Upper lobe of left lung (tissue), 6 donors: ENCODE measurements at regions not wholly inside any gene's neighbourhood (a gene's known extent, or its start where the extent isn't known, plus 50 kb on each side); places are given as distances from the start of the nearest gene placed in this dataset.

ENCODE experiments used
- ATAC-seq, 2 donors: fragments of 200-7000 bp; cut with Tn5 transposase; one replicate each; pipeline ENCODE4 v1.9.1; 2022; ENCODE audit warnings: mild to moderate bottlenecking in 2 of 2, moderate library complexity in 2 of 2; ENCODE audit not compliant: low FRiP score in 2 of 2
- DNase-seq, 2 donors: peaks; one replicate each; pipeline ENCODE4 v3.0.0-alpha.2; 2019 to 2020
- H3K27ac ChIP-seq, 4 donors: fragments of 200-600 bp; sonication (generic); one replicate each; pipeline ENCODE4 v1.5.1; 2016 to 2019
- H3K27me3 ChIP-seq, 4 donors: fragments of 200-600 bp; sonication (generic); one replicate each; pipeline ENCODE4 v1.5.1; 2017 to 2019
- H3K36me3 ChIP-seq, 4 donors: fragments of 200-600 bp; sonication (generic); one replicate each; pipeline ENCODE4 v1.5.1; 2016 to 2019
- H3K4me1 ChIP-seq, 4 donors: fragments of 200-600 bp; sonication (generic); one replicate each; pipeline ENCODE4 v1.5.1; 2018 to 2019
- H3K4me3 ChIP-seq, 4 donors: fragments of 200-600 bp; sonication (generic); one replicate each; pipeline ENCODE4 v1.5.1; 2017 to 2019; ENCODE audit warnings: mild to moderate bottlenecking in 2 of 4, moderate library complexity in 1 of 4
- H3K9me3 ChIP-seq, 4 donors: fragments of 200-600 bp; sonication (generic); one replicate each; pipeline ENCODE4 v1.5.1; 2018 to 2019
- EP300 ChIP-seq, 4 donors: sonication (generic); formaldehyde crosslinking; IDR thresholded peaks; one replicate each; pipeline ENCODE4 v1.5.1; 2017; ENCODE audit warnings: antibody characterized with exemption in 4 of 4, control low read depth in 2 of 4
- POLR2A ChIP-seq, 4 donors: fragments of 450-650 bp; IDR thresholded peaks; one replicate each; pipeline ENCODE4 v1.5.1; 2016 to 2017; ENCODE audit warnings: antibody characterized with exemption in 4 of 4, mild to moderate bottlenecking in 2 of 4
- POLR2AphosphoS5 ChIP-seq, 2 donors: sonication (generic); formaldehyde crosslinking; IDR thresholded peaks; one replicate each; pipeline ENCODE4 v1.5.1; 2017; ENCODE audit warnings: antibody characterized with exemption in 2 of 2
- WGBS, 2 donors: methylation state at CpG; one replicate each; pipeline ENCODE4 v1.1.5; 2017 to 2018; 5-methylcytosine and 5-hydroxymethylcytosine counted together
- TF ChIP-seq, protein P1 (sequence below), 6 experiments: fragments of 450-650 bp in 4 of 6; fragments of 200-600 bp in 2 of 6; sonication (generic) in 2 of 6; IDR thresholded peaks; one replicate each; pipeline ENCODE4 v1.5.1; 2016 to 2019; ENCODE audit warnings: antibody characterized with exemption in 6 of 6
- donor health status: DM: no; HTN: no; CAD: no; lungs with moderate emphysema.
- donor health status: DM: no; HTN: yes; CAD: no; lungs with severe emphysema.

DNA sequence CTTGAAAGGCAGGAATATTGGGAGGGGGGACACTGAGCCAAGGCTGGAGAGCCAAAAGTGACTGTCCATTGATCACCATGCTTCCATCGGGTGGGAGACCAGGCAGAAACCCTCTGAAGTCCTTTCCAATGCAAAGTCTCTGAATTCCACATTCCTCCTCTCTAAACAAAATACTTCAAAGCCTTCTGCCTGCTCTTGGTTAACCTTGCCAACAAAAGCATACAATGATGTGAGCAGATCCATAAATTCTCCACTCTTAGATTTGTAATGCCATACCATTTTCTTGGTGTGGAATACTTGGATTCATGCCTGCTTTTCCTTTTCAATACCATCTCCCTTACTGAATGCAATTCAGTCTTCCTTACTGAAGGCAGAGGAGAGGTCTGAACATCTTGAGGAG is 74.1 kb upstream of the FAM9B start:
- WGBS, 2 donors: 40 to 67% methylated on average over 1 of the region's 1 CpG
- no peaks in the 10 kb centered on the region for H3K9me3 ChIP-seq
- H3K27me3 ChIP-seq: no peaks in the 10 kb centered on the region
- H3K27ac ChIP-seq: no peak overlapping the region
- H3K4me1 ChIP-seq: no peaks in the 10 kb centered on the region
- TF ChIP-seq EP300 (IDR thresholded peaks at IDR 0.05): no peak
- TF ChIP-seq, protein P1, sequence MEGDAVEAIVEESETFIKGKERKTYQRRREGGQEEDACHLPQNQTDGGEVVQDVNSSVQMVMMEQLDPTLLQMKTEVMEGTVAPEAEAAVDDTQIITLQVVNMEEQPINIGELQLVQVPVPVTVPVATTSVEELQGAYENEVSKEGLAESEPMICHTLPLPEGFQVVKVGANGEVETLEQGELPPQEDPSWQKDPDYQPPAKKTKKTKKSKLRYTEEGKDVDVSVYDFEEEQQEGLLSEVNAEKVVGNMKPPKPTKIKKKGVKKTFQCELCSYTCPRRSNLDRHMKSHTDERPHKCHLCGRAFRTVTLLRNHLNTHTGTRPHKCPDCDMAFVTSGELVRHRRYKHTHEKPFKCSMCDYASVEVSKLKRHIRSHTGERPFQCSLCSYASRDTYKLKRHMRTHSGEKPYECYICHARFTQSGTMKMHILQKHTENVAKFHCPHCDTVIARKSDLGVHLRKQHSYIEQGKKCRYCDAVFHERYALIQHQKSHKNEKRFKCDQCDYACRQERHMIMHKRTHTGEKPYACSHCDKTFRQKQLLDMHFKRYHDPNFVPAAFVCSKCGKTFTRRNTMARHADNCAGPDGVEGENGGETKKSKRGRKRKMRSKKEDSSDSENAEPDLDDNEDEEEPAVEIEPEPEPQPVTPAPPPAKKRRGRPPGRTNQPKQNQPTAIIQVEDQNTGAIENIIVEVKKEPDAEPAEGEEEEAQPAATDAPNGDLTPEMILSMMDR (IDR thresholded peaks at IDR 0.05): no peak
- ATAC-seq (no peak), DNase-seq (no peak)
- no peak overlapping the region for H3K4me3 ChIP-seq
- no peaks in the 10 kb centered on the region for H3K36me3 ChIP-seq

DNA sequence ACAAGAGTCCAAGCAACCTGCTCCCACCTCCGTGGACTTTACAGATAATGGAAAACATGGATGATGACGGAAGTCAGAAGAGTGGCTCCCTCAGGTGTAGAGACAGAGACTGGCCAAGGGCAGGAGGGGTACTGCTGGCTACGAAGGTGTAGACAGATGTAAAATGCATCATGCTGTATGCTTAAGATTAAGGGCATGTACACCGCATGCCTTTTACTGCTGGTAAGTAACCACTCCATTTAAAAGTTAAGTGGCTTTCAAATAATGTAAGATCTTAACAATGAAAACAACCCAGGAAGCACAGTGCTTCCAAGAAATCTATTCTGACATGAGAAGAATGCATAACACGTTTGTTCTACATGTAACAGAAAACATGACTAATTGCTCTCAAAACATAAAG is 76.9 kb upstream of the FAM9B start:
- no peak for TF ChIP-seq POLR2A (IDR thresholded peaks at IDR 0.05)
- no peak for TF ChIP-seq EP300 (IDR thresholded peaks at IDR 0.05)
- no peak for TF ChIP-seq POLR2AphosphoS5 (IDR thresholded peaks at IDR 0.05)
- TF ChIP-seq, protein P1 (IDR thresholded peaks at IDR 0.05): no peak
- no peaks in the 10 kb centered on the region for H3K36me3 ChIP-seq
- no peak overlapping the region for H3K4me3 ChIP-seq
- 57 to 70% methylated on average over 5 of the region's 5 CpGs for WGBS, 2 donors
- no peaks in the 10 kb centered on the region for H3K9me3 ChIP-seq
- no peaks in the 10 kb centered on the region for H3K4me1 ChIP-seq
- H3K27me3 ChIP-seq: no peaks in the 10 kb centered on the region
- DNase-seq: no peak
- ATAC-seq: no peak
- no peak overlapping the region for H3K27ac ChIP-seq

DNA sequence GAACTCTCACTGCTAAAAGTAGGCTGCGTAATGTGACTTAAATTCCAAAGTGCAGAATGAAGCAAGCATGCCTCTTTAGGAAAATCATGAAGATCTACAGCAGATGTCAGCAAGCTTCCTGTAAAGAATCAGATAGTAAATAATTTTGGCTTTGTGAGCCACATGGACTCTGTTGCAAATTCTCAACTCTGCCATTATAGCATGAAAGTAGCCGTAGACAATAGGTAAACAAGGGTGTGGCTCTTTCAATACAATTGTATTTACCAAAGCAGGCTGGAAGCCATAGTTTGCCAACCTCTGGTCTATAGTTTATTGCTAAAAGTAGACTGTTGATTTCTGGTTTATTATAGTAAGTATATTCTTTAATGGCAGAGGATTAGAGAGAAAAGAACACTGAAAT is 80.3 kb upstream of the FAM9B start:
- TF ChIP-seq POLR2A (IDR thresholded peaks at IDR 0.05) (no peak), POLR2AphosphoS5 (IDR thresholded peaks at IDR 0.05) (no peak), EP300 (IDR thresholded peaks at IDR 0.05) (no peak)
- TF ChIP-seq, protein P1 (IDR thresholded peaks at IDR 0.05): no peak
- ATAC-seq (no peak), DNase-seq (no peak)
- 76 to 100% methylated on average over 1 to 2 of the region's 2 CpGs for WGBS, 2 donors
- Histone ChIP-seq H3K27me3 (no peaks in the 10 kb centered on the region), H3K9me3 (no peaks in the 10 kb centered on the region), H3K4me3 (no peak overlapping the region), H3K36me3 (no peaks in the 10 kb centered on the region), H3K4me1 (no peaks in the 10 kb centered on the region), H3K27ac (no peak overlapping the region)

DNA sequence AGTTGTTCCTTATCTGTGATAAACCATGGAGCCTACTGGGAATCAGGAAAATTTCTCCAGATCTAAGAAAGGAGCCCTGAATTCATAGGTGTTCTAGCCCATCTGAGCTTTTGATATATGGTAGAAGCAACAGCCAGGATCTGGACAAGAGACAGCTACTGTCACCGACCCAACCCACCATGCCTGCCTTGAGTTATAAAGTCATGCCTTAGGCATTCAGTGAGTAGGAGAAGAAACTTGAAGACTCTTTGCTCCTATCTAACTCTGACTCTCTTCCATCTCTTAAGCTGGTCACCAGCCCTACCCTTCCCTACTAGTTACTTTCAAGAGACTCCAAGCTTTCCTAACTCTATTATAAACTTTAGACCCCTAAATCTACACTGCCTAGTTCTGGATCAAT is 83.9 kb upstream of the FAM9B start:
- Histone ChIP-seq H3K4me3 (no peak overlapping the region), H3K9me3 (no peaks in the 10 kb centered on the region), H3K4me1 (no peaks in the 10 kb centered on the region), H3K27me3 (no peaks in the 10 kb centered on the region), H3K27ac (no peak overlapping the region), H3K36me3 (no peaks in the 10 kb centered on the region)
- no peak for DNase-seq
- no peak for TF ChIP-seq POLR2AphosphoS5 (IDR thresholded peaks at IDR 0.05)
- no peak for TF ChIP-seq POLR2A (IDR thresholded peaks at IDR 0.05)
- TF ChIP-seq, protein P1 (IDR thresholded peaks at IDR 0.05): no peak
- no peak for TF ChIP-seq EP300 (IDR thresholded peaks at IDR 0.05)
- 94% methylated on average over 1 of the region's 1 CpG; no CpG with 5 or more reads in 1 of the 2 donors for WGBS, 2 donors
- ATAC-seq: no peak

DNA sequence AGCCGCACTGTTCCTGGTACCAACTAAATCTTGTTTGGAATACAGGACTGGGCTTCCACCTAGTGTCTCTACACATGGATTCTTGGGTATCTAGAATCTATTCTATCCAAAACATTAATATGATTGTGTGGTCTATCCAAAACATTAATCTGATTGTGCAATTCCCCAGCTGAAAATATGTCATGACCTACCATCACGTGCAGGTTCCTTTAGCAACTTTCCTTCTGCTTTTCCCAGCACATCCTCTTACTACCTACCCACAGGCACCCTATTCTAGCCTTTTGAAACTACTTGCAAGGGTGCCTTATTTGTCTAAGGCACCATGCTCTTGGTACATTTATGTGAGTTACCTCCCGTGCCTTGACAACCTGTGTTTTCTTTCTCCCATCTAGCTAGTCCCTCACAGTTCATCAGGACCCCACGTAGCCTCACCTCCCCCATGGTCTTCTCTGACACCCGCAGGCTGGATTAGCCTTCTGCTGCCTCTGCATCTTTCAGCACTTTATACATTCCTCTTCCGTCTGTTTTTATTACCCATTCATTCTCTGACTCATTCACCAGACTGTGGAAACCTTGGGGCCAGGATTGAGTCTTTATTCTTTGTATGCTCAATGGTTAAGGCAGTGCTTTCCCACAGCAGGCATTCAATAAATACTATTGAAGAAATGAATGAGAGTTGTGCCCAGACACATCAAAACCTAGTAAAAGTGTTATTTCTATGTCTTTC is 88.8 kb upstream of the FAM9B start:
- no peak for TF ChIP-seq EP300 (IDR thresholded peaks at IDR 0.05)
- TF ChIP-seq POLR2AphosphoS5 (IDR thresholded peaks at IDR 0.05): no peak
- TF ChIP-seq, protein P1 (IDR thresholded peaks at IDR 0.05): no peak
- TF ChIP-seq POLR2A (IDR thresholded peaks at IDR 0.05): no peak
- Histone ChIP-seq H3K36me3 (no peaks in the 10 kb centered on the region), H3K4me3 (no peak overlapping the region), H3K4me1 (no peaks in the 10 kb centered on the region), H3K27ac (no peak overlapping the region), H3K9me3 (no peaks in the 10 kb centered on the region), H3K27me3 (no peaks in the 10 kb centered on the region)
- ATAC-seq (no peak), DNase-seq (no peak)
- 70 to 82% methylated on average over 6 of the region's 6 CpGs for WGBS, 2 donors
